H9 (cell line): ENCODE measurements at regions not wholly inside any gene's neighbourhood (a gene's known extent, or its start where the extent isn't known, plus 50 kb on each side); places are given as distances from the start of the nearest gene placed in this dataset.

Source experiments
- DNase-seq: peaks from one replicate; pipeline ENCODE4 v3.0.0-alpha.2; 2017
- H2AFZ ChIP-seq: one replicate; pipeline ENCODE4 v1.6.1; 2013; ENCODE audit warnings: mild to moderate bottlenecking, low read length, control low read depth, moderate library complexity
- H2AK5ac ChIP-seq: 2 replicates; pipeline ENCODE4 v1.6.1; 2013; ENCODE audit warnings: low read length, control low read depth, mixed read lengths; ENCODE audit not compliant: insufficient read length
- H2BK120ac ChIP-seq: one replicate; pipeline ENCODE4 v1.6.1; 2013; ENCODE audit warnings: low read depth, mild to moderate bottlenecking, low read length, control low read depth, inconsistent platforms; ENCODE audit not compliant: poor library complexity, severe bottlenecking
- H2BK12ac ChIP-seq: 2 replicates; pipeline ENCODE4 v1.6.1; 2013; ENCODE audit warnings: low read length, control low read depth, mixed read lengths, low read depth; ENCODE audit not compliant: insufficient read length
- H2BK15ac ChIP-seq: 2 replicates; pipeline ENCODE4 v1.6.1; 2013; ENCODE audit warnings: low read depth, low read length, control low read depth
- H2BK20ac ChIP-seq: one replicate; pipeline ENCODE4 v1.6.1; 2013; ENCODE audit warnings: low read depth, mild to moderate bottlenecking, low read length, control low read depth, inconsistent platforms; ENCODE audit not compliant: poor library complexity, severe bottlenecking
- H2BK5ac ChIP-seq: 2 replicates; pipeline ENCODE4 v1.6.1; 2013; ENCODE audit warnings: low read length, control low read depth, mixed read lengths; ENCODE audit not compliant: insufficient read length
- H3K14ac ChIP-seq: 2 replicates; pipeline ENCODE4 v1.6.1; 2013; ENCODE audit warnings: low read length, control low read depth; ENCODE audit not compliant: insufficient read depth
- H3K18ac ChIP-seq: 2 replicates; pipeline ENCODE4 v1.6.1; 2013; ENCODE audit warnings: low read depth, mild to moderate bottlenecking, mixed read lengths, low read length, control low read depth; ENCODE audit not compliant: insufficient read length
- H3K23ac ChIP-seq: 2 replicates; pipeline ENCODE4 v1.6.1; 2013; ENCODE audit warnings: low read length, control low read depth, mixed read lengths, low read depth; ENCODE audit not compliant: insufficient read length
- H3K23me2 ChIP-seq: 2 replicates; pipeline ENCODE4 v1.6.1; 2013; ENCODE audit warnings: low read depth, mild to moderate bottlenecking, mixed read lengths, low read length, control low read depth; ENCODE audit not compliant: insufficient read length, poor library complexity, severe bottlenecking
- H3K27ac ChIP-seq: 2 replicates; pipeline ENCODE4 v1.5.1; 2013; ENCODE audit warnings: low read length, control low read depth, mixed read lengths, low read depth; ENCODE audit not compliant: insufficient read length
- H3K27me3 ChIP-seq: 2 replicates; pipeline ENCODE4 v1.6.1; 2013; ENCODE audit warnings: low read length, control low read depth, inconsistent platforms; ENCODE audit not compliant: insufficient read depth
- H3K4ac ChIP-seq: 2 replicates; pipeline ENCODE4 v1.6.1; 2013; ENCODE audit warnings: low read depth, mild to moderate bottlenecking, control low read depth, inconsistent platforms, low read length, moderate library complexity
- H3K4me1 ChIP-seq: 2 replicates; pipeline ENCODE4 v1.6.1; 2013; ENCODE audit warnings: low read length, control low read depth, inconsistent platforms; ENCODE audit not compliant: insufficient read depth
- H3K4me2 ChIP-seq: 2 replicates; pipeline ENCODE4 v1.6.1; 2013; ENCODE audit warnings: low read length, control low read depth, mixed read lengths; ENCODE audit not compliant: insufficient read length, insufficient read depth
- H3K56ac ChIP-seq: 2 replicates; pipeline ENCODE4 v1.6.1; 2013; ENCODE audit warnings: low read depth, mild to moderate bottlenecking, mixed read lengths, low read length, control low read depth; ENCODE audit not compliant: insufficient read length
- H3K79me1 ChIP-seq: 2 replicates; pipeline ENCODE4 v1.6.1; 2013; ENCODE audit warnings: low read depth, mild to moderate bottlenecking, moderate library complexity, low read length, control low read depth, inconsistent platforms; ENCODE audit not compliant: insufficient read depth, poor library complexity, severe bottlenecking
- H3K79me2 ChIP-seq: 2 replicates; pipeline ENCODE4 v1.6.1; 2013; ENCODE audit warnings: low read length, control low read depth, inconsistent platforms; ENCODE audit not compliant: insufficient read depth
- H3K9ac ChIP-seq: 2 replicates; pipeline ENCODE4 v1.6.1; 2013; ENCODE audit warnings: low read length, control low read depth, mixed read lengths; ENCODE audit not compliant: insufficient read length; ENCODE audit errors: extremely low read depth
- H3K9me3 ChIP-seq: one replicate; pipeline ENCODE4 v1.6.1; 2013; ENCODE audit warnings: low read depth, low read length, inconsistent platforms; ENCODE audit not compliant: control insufficient read depth
- H3T11ph ChIP-seq: one replicate; pipeline ENCODE4 v1.6.1; 2013; ENCODE audit warnings: mild to moderate bottlenecking, low read length, control low read depth, inconsistent platforms
- H4K20me1 ChIP-seq: one replicate; pipeline ENCODE4 v1.6.1; 2013; ENCODE audit not compliant: control insufficient read depth, insufficient read length, insufficient read depth
- H4K5ac ChIP-seq: 2 replicates; pipeline ENCODE4 v1.6.1; 2013; ENCODE audit warnings: low read depth, mild to moderate bottlenecking, mixed read lengths, low read length, control low read depth; ENCODE audit not compliant: insufficient read length
- H4K8ac ChIP-seq: replicated peaks from 2 replicates; pipeline ENCODE4 v1.6.1; 2013; ENCODE audit warnings: low read length, control low read depth, mixed read lengths, low read depth; ENCODE audit not compliant: insufficient read length
- H4K91ac ChIP-seq: 2 replicates; pipeline ENCODE4 v1.6.1; 2013; ENCODE audit warnings: low read depth, mild to moderate bottlenecking, moderate library complexity, mixed read lengths, low read length, control low read depth; ENCODE audit not compliant: insufficient read length
- H3K27ac Mint-ChIP-seq, 3 experiments: 2 replicates in 2 of 3; 3 replicates in 1 of 3; pipeline ENCODE4 v1.8.0; 2020 to 2021; ENCODE audit warnings: mixed read lengths in 3 of 3, mild to moderate bottlenecking in 1 of 3, moderate library complexity in 1 of 3
- H3K27me3 Mint-ChIP-seq: 2 replicates; pipeline ENCODE4 v1.8.0; 2021; ENCODE audit warnings: low read depth, mild to moderate bottlenecking, moderate library complexity, mixed read lengths
- H3K36me3 Mint-ChIP-seq, 3 experiments: 2 replicates in 2 of 3; 3 replicates in 1 of 3; pipeline ENCODE4 v1.8.0; 2020 to 2021; ENCODE audit warnings: low read depth in 3 of 3, mixed read lengths in 3 of 3; ENCODE audit not compliant: insufficient read depth in 1 of 3
- H3K4me1 Mint-ChIP-seq, 2 experiments: 2 replicates each; pipeline ENCODE4 v1.8.0; 2020; ENCODE audit warnings: mixed read lengths in 2 of 2
- H3K4me3 Mint-ChIP-seq, 2 experiments: 2 replicates in 1 of 2; 3 replicates in 1 of 2; pipeline ENCODE4 v1.8.0; 2020 to 2021; ENCODE audit warnings: mild to moderate bottlenecking in 2 of 2, mixed read lengths in 2 of 2, moderate library complexity in 1 of 2
- H3K9me3 Mint-ChIP-seq, 2 experiments: 2 replicates in 1 of 2; 3 replicates in 1 of 2; pipeline ENCODE4 v1.8.0; 2020; ENCODE audit warnings: mild to moderate bottlenecking in 2 of 2, mixed read lengths in 2 of 2, moderate library complexity in 1 of 2
- WGBS: extraction: QIAGEN DNeasy Blood & Tissue Kit; methylation state at CpG from one replicate; pipeline ENCODE4 v1.1.7; 2013; ENCODE audit warnings: missing lambda C conversion rate, low lambda C conversion rate, mixed read lengths; ENCODE audit not compliant: insufficient read length; ENCODE audit errors: extremely low coverage; 5-methylcytosine and 5-hydroxymethylcytosine counted together
- TF ChIP-seq, protein P1 (sequence below): fragments of 200-600 bp; sonication (generic); conservative IDR thresholded peaks from 3 replicates; pipeline ENCODE4 v1.8.0; 2021; ENCODE audit warnings: antibody characterized with exemption, mild to moderate bottlenecking

DNA sequence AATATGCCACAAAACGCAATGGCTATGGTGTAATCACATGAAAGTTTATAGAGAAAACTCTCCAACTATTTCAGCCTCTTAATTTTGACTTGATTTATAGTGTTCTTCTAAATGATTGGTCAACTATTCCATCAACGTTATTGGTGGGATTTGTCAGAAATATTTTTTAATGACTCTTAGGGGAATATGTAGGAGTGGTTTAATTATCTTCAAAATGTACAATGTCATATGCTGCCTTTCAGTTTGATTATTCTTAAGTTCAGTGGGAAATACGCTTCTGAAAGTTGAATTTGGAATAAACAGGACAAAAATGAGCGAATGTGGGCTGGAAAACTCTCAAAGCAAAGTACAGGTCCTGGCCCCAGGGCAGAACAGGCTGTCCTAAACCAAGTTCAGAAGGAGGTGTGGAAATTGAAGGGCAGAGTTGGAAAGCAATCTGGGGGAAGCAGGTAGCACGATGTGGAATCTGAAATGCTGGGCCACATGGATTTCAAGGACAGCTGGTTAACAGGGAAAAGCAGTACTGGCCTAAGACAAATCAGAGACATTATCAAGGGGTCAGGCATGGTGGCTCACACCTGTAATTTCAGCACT, 60.8 kb upstream of the MYCBP2 start:
- TF ChIP-seq, protein P1, sequence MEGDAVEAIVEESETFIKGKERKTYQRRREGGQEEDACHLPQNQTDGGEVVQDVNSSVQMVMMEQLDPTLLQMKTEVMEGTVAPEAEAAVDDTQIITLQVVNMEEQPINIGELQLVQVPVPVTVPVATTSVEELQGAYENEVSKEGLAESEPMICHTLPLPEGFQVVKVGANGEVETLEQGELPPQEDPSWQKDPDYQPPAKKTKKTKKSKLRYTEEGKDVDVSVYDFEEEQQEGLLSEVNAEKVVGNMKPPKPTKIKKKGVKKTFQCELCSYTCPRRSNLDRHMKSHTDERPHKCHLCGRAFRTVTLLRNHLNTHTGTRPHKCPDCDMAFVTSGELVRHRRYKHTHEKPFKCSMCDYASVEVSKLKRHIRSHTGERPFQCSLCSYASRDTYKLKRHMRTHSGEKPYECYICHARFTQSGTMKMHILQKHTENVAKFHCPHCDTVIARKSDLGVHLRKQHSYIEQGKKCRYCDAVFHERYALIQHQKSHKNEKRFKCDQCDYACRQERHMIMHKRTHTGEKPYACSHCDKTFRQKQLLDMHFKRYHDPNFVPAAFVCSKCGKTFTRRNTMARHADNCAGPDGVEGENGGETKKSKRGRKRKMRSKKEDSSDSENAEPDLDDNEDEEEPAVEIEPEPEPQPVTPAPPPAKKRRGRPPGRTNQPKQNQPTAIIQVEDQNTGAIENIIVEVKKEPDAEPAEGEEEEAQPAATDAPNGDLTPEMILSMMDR = no peak
- Histone ChIP-seq H4K8ac (no peak overlapping the region), H2BK5ac (no peak overlapping the region), H3K9ac (no peak overlapping the region), H3K18ac (no peak overlapping the region), H3K4me2 (no peak overlapping the region), H3T11ph (no peak overlapping the region), H3K27me3 (no peaks in the 10 kb centered on the region), H3K56ac (no peak overlapping the region), H3K4me1 (no peaks in the 10 kb centered on the region), H3K79me2 (no peaks in the 10 kb centered on the region), H2AK5ac (no peak overlapping the region), H3K14ac (no peak overlapping the region), H3K9me3 (no peaks in the 10 kb centered on the region), H4K91ac (no peak overlapping the region), H2BK12ac (no peak overlapping the region), H2AFZ (no peak overlapping the region), H3K4ac (no peak overlapping the region), H3K23ac (no peak overlapping the region), H2BK15ac (no peak overlapping the region), H4K5ac (no peak overlapping the region), H3K79me1 (no peaks in the 10 kb centered on the region), H3K23me2 (no peaks in the 10 kb centered on the region), H2BK20ac (no peak overlapping the region), H2BK120ac (no peak overlapping the region), H3K27ac (no peak overlapping the region), H4K20me1 (no peaks in the 10 kb centered on the region)
- no peak for DNase-seq
- no peaks in the 10 kb centered on the region; a peak in 1 of 5 replicates for H3K9me3 Mint-ChIP-seq
- H3K4me1 Mint-ChIP-seq = peaks cover 18 to 20% of the 10 kb centered on the region in 2 experiments
- H3K27ac Mint-ChIP-seq = no peak overlapping the region; a peak in 1 of 7 replicates
- no peaks in the 10 kb centered on the region for H3K27me3 Mint-ChIP-seq
- H3K4me3 Mint-ChIP-seq = no peak overlapping the region
- H3K36me3 Mint-ChIP-seq = peaks cover 0 to 5% (median 0%) of the 10 kb centered on the region in 3 experiments; a peak in 1 of 7 replicates
- WGBS = no CpG with 5 or more reads among the region's 5 CpGs
